ENCODE measurements at regions not wholly inside any gene's neighbourhood (a gene's known extent, or its start where the extent isn't known, plus 50 kb on each side); places are given as distances from the start of the nearest gene placed in this dataset.

- no peak for TF ChIP-seq CTCF (IDR thresholded peaks at IDR 0.05; ENCODE audit: low read length, missing control alignments)
- H3K4me3 ChIP-seq (replicated peaks; ENCODE audit: low read depth, low read length): no peak overlapping the region
- no peak for DNase-seq (ENCODE audit: low read depth)
Observed at GRCh38 chr20:41818991-41819390, 200.8 kb upstream of the CHD6 start.

- H3K4me3 ChIP-seq (replicated peaks; ENCODE audit: low read depth, low read length): no peak overlapping the region
- DNase-seq (ENCODE audit: low read depth): no peak
- TF ChIP-seq CTCF (IDR thresholded peaks at IDR 0.05; ENCODE audit: low read length, missing control alignments): no peak
Observed at GRCh38 chr20:41818369-41818768, 200.2 kb upstream of the CHD6 start.

GRCh38 chr20:41811456-41811855 is 193.3 kb upstream of the CHD6 start:
- no peak overlapping the region for H3K4me3 ChIP-seq (replicated peaks; ENCODE audit: low read depth, low read length)
- no peak for DNase-seq (ENCODE audit: low read depth)
- TF ChIP-seq CTCF (IDR thresholded peaks at IDR 0.05; ENCODE audit: low read length, missing control alignments): no peak

- no peak for DNase-seq (ENCODE audit: low read depth)
- H3K4me3 ChIP-seq (replicated peaks; ENCODE audit: low read depth, low read length): no peak overlapping the region
- no peak for TF ChIP-seq CTCF (IDR thresholded peaks at IDR 0.05; ENCODE audit: low read length, missing control alignments)
Observed at GRCh38 chr20:41800040-41800439, 181.9 kb upstream of the CHD6 start.

GRCh38 chr20:41798930-41799502 is 180.8 kb upstream of the CHD6 start:
- TF ChIP-seq CTCF (IDR thresholded peaks at IDR 0.05; ENCODE audit: low read length, missing control alignments): no peak
- no peak overlapping the region for H3K4me3 ChIP-seq (replicated peaks; ENCODE audit: low read depth, low read length)
- DNase-seq (ENCODE audit: low read depth): no peak

GRCh38 chr20:41786158-41786557 is 168.0 kb upstream of the CHD6 start:
- H3K4me3 ChIP-seq (replicated peaks; ENCODE audit: low read depth, low read length): no peak overlapping the region
- no peak for DNase-seq (ENCODE audit: low read depth)
- no peak for TF ChIP-seq CTCF (IDR thresholded peaks at IDR 0.05; ENCODE audit: low read length, missing control alignments)

GRCh38 chr20:41784209-41784958 is 166.2 kb upstream of the CHD6 start:
- no peak for DNase-seq (ENCODE audit: low read depth)
- TF ChIP-seq CTCF (IDR thresholded peaks at IDR 0.05; ENCODE audit: low read length, missing control alignments): no peak
- no peak overlapping the region for H3K4me3 ChIP-seq (replicated peaks; ENCODE audit: low read depth, low read length)

All from fibroblast of pulmonary artery (primary cell).